ENCODE measurements at regions not wholly inside any gene's neighbourhood (a gene's known extent, or its start where the extent isn't known, plus 50 kb on each side); places are given as distances from the start of the nearest gene placed in this dataset.
A peak's percentile ranks its signal among the peaks of the same experiment; 100 is the strongest.

DNA sequence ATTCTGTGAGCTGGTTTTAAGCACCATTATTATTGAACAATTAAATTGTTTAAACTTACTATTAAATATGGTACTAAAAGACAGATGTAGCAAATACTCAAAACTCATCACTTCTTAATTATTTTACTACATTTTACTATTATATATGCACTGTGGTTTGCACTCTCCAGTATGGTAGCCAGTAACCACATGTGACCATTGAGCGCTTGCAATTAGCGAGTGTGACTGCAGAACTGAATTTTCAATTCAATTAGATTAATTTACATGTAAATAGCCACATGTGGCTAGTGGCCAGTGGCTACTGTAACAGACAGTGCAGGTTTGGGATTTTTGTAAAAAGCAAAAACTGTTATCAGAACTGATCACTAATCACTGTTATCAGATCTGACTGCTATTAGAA is 208.2 kb upstream of the SOX21 start:
- peak; percentile 65 for ATAC-seq

DNA sequence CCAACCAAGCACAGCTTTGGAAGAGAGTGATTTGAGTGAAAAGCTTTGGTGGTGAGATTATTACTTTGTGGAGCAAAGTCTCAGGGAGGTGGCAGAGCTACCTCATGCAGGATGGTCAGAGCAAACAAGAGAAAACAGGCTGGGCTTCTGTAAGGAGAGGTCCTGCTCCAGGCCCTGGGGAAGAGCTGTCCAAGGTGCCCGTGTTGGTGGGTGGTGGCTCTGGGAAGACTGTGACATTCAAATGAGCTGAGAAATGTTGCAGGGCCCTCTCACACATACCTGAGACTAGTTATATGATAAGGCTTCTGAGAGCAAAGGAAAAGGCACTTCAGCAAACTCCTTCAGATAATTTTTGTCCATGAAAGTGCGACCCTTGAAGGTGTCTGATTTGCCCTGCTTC is 205.5 kb upstream of the SOX21 start:
- ATAC-seq (peak; percentile 81), DNase-seq (ENCODE audit: low spot score) (peak; percentile 47)
- no peaks in the 10 kb centered on the region for H3K27me3 Mint-ChIP-seq (ENCODE audit: insufficient read depth, low read depth, poor library complexity)
- no peaks in the 10 kb centered on the region for H3K36me3 Mint-ChIP-seq (ENCODE audit: low read depth)
- H3K9me2 ChIP-seq (ENCODE audit: insufficient read depth), result no peaks in the 10 kb centered on the region
- no peaks in the 10 kb centered on the region for H3K27me3 ChIP-seq (ENCODE audit: insufficient read depth)
- H2AFZ ChIP-seq, result no peak overlapping the region
- H3K36me3 ChIP-seq (ENCODE audit: insufficient read depth), result no peaks in the 10 kb centered on the region
- no peak overlapping the region for H3K27ac Mint-ChIP-seq
- no peak overlapping the region for H3K4me3 Mint-ChIP-seq
- no peak overlapping the region for H3K4me3 ChIP-seq
- H3K4me1 ChIP-seq (ENCODE audit: insufficient read depth), result peaks cover 22% of the 10 kb centered on the region
- H3K4me1 Mint-ChIP-seq, result peaks cover 19% of the 10 kb centered on the region
- H3F3A ChIP-seq (replicated peaks; ENCODE audit: low read depth), result no peaks in the 10 kb centered on the region
- no peaks in the 10 kb centered on the region for H3K79me2 ChIP-seq (replicated peaks; ENCODE audit: insufficient read depth)
- H3K27ac ChIP-seq (ENCODE audit: low read depth), result no peak overlapping the region
- H3K4me2 ChIP-seq, result no peak overlapping the region
- H3K9me3 Mint-ChIP-seq, result no peaks in the 10 kb centered on the region
- H4K20me1 ChIP-seq (replicated peaks; ENCODE audit: insufficient read depth), result no peaks in the 10 kb centered on the region
- no peak for TF ChIP-seq CREB1 (CRISPR knock-in tag; IDR thresholded peaks at IDR 0.05; ENCODE audit: low read depth)
- TF ChIP-seq ETS1 (IDR thresholded peaks at IDR 0.05), result no peak

More for the DNA sequence above, 208.2 kb upstream of the SOX21 start:
- no peak overlapping the region for H3K27ac ChIP-seq (ENCODE audit: low read depth)
- no peaks in the 10 kb centered on the region for H4K20me1 ChIP-seq (replicated peaks; ENCODE audit: insufficient read depth)
- Mint-ChIP-seq H3K27me3 (ENCODE audit: insufficient read depth, low read depth, poor library complexity) (no peaks in the 10 kb centered on the region), H3K4me1 (peaks cover 19% of the 10 kb centered on the region), H3K27ac (no peak overlapping the region), H3K4me3 (no peak overlapping the region), H3K36me3 (ENCODE audit: low read depth) (no peaks in the 10 kb centered on the region), H3K9me3 (no peaks in the 10 kb centered on the region)
- H3K4me3 ChIP-seq, result no peak overlapping the region
- H3F3A ChIP-seq (replicated peaks; ENCODE audit: low read depth), result no peaks in the 10 kb centered on the region
- peaks cover 22% of the 10 kb centered on the region for H3K4me1 ChIP-seq (ENCODE audit: insufficient read depth)
- 0 out of 2 replicates have a peak, but pooled peaks cover 5% of the 10 kb centered on the region for H3K9me2 ChIP-seq (ENCODE audit: insufficient read depth)
- 0 out of 2 replicates have a peak overlapping the region, but pooled peaks have one; percentile 1 for H3K4me2 ChIP-seq
- no peaks in the 10 kb centered on the region for H3K79me2 ChIP-seq (replicated peaks; ENCODE audit: insufficient read depth)
- H2AFZ ChIP-seq, result no peak overlapping the region
- H3K36me3 ChIP-seq (ENCODE audit: insufficient read depth), result no peaks in the 10 kb centered on the region
- DNase-seq (ENCODE audit: low spot score), result peak; percentile 7
- TF ChIP-seq, protein P1, sequence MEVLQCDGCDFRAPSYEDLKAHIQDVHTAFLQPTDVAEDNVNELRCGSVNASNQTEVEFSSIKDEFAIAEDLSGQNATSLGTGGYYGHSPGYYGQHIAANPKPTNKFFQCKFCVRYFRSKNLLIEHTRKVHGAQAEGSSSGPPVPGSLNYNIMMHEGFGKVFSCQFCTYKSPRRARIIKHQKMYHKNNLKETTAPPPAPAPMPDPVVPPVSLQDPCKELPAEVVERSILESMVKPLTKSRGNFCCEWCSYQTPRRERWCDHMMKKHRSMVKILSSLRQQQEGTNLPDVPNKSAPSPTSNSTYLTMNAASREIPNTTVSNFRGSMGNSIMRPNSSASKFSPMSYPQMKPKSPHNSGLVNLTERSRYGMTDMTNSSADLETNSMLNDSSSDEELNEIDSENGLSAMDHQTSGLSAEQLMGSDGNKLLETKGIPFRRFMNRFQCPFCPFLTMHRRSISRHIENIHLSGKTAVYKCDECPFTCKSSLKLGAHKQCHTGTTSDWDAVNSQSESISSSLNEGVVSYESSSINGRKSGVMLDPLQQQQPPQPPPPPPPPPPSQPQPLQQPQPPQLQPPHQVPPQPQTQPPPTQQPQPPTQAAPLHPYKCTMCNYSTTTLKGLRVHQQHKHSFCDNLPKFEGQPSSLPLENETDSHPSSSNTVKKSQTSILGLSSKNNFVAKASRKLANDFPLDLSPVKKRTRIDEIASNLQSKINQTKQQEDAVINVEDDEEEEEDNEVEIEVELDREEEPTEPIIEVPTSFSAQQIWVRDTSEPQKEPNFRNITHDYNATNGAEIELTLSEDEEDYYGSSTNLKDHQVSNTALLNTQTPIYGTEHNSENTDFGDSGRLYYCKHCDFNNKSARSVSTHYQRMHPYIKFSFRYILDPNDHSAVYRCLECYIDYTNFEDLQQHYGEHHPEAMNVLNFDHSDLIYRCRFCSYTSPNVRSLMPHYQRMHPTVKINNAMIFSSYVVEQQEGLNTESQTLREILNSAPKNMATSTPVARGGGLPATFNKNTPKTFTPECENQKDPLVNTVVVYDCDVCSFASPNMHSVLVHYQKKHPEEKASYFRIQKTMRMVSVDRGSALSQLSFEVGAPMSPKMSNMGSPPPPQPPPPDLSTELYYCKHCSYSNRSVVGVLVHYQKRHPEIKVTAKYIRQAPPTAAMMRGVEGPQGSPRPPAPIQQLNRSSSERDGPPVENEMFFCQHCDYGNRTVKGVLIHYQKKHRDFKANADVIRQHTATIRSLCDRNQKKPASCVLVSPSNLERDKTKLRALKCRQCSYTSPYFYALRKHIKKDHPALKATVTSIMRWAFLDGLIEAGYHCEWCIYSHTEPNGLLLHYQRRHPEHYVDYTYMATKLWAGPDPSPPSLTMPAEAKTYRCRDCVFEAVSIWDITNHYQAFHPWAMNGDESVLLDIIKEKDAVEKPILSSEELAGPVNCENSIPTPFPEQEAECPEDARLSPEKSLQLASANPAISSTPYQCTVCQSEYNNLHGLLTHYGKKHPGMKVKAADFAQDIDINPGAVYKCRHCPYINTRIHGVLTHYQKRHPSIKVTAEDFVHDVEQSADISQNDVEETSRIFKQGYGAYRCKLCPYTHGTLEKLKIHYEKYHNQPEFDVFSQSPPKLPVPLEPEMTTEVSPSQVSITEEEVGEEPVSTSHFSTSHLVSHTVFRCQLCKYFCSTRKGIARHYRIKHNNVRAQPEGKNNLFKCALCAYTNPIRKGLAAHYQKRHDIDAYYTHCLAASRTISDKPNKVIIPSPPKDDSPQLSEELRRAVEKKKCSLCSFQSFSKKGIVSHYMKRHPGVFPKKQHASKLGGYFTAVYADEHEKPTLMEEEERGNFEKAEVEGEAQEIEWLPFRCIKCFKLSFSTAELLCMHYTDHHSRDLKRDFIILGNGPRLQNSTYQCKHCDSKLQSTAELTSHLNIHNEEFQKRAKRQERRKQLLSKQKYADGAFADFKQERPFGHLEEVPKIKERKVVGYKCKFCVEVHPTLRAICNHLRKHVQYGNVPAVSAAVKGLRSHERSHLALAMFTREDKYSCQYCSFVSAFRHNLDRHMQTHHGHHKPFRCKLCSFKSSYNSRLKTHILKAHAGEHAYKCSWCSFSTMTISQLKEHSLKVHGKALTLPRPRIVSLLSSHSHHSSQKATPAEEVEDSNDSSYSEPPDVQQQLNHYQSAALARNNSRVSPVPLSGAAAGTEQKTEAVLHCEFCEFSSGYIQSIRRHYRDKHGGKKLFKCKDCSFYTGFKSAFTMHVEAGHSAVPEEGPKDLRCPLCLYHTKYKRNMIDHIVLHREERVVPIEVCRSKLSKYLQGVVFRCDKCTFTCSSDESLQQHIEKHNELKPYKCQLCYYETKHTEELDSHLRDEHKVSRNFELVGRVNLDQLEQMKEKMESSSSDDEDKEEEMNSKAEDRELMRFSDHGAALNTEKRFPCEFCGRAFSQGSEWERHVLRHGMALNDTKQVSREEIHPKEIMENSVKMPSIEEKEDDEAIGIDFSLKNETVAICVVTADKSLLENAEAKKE (CRISPR knock-in tag; IDR thresholded peaks at IDR 0.05), result no peak
- TF ChIP-seq EZH2phosphoT487 (IDR thresholded peaks at IDR 0.05; ENCODE audit: unreplicated experiment), result no peak
- H3K27me3 ChIP-seq (ENCODE audit: insufficient read depth), result no peaks in the 10 kb centered on the region
